ENCODE measurements at regions not wholly inside any gene's neighbourhood (a gene's known extent, or its start where the extent isn't known, plus 50 kb on each side); places are given as distances from the start of the nearest gene placed in this dataset.

DNA sequence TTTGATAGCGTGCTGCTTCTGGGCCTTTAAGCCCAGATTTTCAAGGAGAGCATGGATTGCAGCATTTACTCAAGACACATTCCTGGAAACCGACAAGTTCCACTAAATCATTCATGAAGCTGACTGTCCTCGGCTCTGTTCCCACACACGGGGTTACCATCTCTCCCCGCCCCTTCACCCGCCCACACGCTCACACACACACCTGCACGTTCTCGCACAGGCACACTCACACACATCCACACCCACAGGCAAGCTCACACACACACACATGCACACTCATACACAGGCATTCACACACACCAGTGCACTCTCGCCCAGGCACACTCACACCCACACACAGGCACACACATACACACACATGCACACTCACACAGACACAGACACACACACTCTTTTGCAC lies 150.0 kb upstream of the AGAP1 start:
- H3K4me3 ChIP-seq (replicated peaks in 1 of 3; ENCODE audit: insufficient read depth in 1 of 3, low read depth in 1 of 3, low read length in 3 of 3) = no peak overlapping the region
- H3K36me3 ChIP-seq (ENCODE audit: control insufficient read depth in 2 of 2, extremely low read depth in 1 of 2, insufficient read depth in 2 of 2, low read length in 2 of 2) = no peaks in the 10 kb centered on the region
- ChIA-PET CTCF (no interaction called here), POLR2A (no interaction called here)
- H3K9me1 ChIP-seq (replicated peaks; ENCODE audit: control insufficient read depth, extremely low read depth, insufficient read depth, low read length) = no peaks in the 10 kb centered on the region
- intact Hi-C loops (cut with micrococcal nuclease) (no loop called here), dilution Hi-C loops (cut with MboI; ENCODE audit: extremely low pct_ligation_motif_present, low sequenced_read_pairs) (no loop called here)
- DNase-seq (ENCODE audit: low read depth, low spot score) (no peak), FAIRE-seq (no peak)
- no peak overlapping the region for H3K9ac ChIP-seq (replicated peaks; ENCODE audit: extremely low read depth, insufficient read depth, low read length)
- no peak overlapping the region for H3K4me2 ChIP-seq (ENCODE audit: insufficient read depth, low read length)
- no peak overlapping the region for H2AFZ ChIP-seq (ENCODE audit: low read depth, low read length)
- TF ChIP-seq POLR2AphosphoS5 (IDR thresholded peaks at IDR 0.05; ENCODE audit: insufficient read depth, low read depth, low read length) = no peak
- no peak for TF ChIP-seq JUN (IDR thresholded peaks at IDR 0.05; ENCODE audit: borderline replicate concordance, insufficient read depth, insufficient read length, low read depth)
- no peak for TF ChIP-seq MYC (IDR thresholded peaks at IDR 0.05; ENCODE audit: low read depth, low read length)
- no peak for TF ChIP-seq GATA2 (IDR thresholded peaks at IDR 0.05; ENCODE audit: insufficient read depth, insufficient read length, low read depth, low read length)
- TF ChIP-seq POLR2A (IDR thresholded peaks at IDR 0.05; ENCODE audit: low read depth, low read length) = no peak
- H3K4me1 ChIP-seq (ENCODE audit: control insufficient read depth, extremely low read depth, insufficient read depth, low read length) = no peaks in the 10 kb centered on the region
- H4K20me1 ChIP-seq (replicated peaks; ENCODE audit: control insufficient read depth, extremely low read depth, insufficient read depth, low read length) = no peaks in the 10 kb centered on the region
- no peaks in the 10 kb centered on the region for H3K79me2 ChIP-seq (ENCODE audit: control insufficient read depth, insufficient read depth, low read length)
- H3K27ac ChIP-seq (ENCODE audit: insufficient read depth, low read depth, low read length) = no peak overlapping the region
- no TSS peak for BruUV-seq (replicated peaks)
- no peaks in the 10 kb centered on the region for H3K27me3 ChIP-seq (ENCODE audit: control insufficient read depth in 2 of 2, insufficient read depth in 2 of 2, low read length in 2 of 2)
- H3K9me3 ChIP-seq (replicated peaks; ENCODE audit: control insufficient read depth, insufficient read depth, low read length) = no peaks in the 10 kb centered on the region

DNA sequence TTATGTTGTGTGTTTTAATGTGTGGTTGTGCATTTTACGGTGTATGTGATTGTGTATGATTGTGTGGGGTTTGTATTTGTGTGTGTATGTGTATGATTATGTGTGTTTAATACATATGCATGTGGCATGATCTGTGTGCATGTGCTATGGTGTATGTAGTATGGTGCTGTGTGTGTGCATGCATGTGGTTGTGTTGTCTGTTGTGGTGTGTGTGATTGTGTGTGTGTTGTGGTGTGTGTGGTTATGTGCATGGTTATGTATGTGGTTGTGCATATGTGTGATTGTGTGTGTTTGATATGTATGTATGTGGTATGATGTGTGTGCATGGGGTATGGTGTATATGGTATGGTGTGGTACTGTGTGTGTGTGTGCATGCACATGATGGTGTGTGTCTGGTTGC lies 148.1 kb upstream of the AGAP1 start:
- H3K79me2 ChIP-seq (ENCODE audit: control insufficient read depth, insufficient read depth, low read length) = no peaks in the 10 kb centered on the region
- no peaks in the 10 kb centered on the region for H4K20me1 ChIP-seq (replicated peaks; ENCODE audit: control insufficient read depth, extremely low read depth, insufficient read depth, low read length)
- ChIA-PET POLR2A (no interaction called here), CTCF (no interaction called here)
- H3K27ac ChIP-seq (ENCODE audit: insufficient read depth, low read depth, low read length) = no peak overlapping the region
- FAIRE-seq = no peak
- no peak overlapping the region for H3K4me2 ChIP-seq (ENCODE audit: insufficient read depth, low read length)
- BruUV-seq (replicated peaks) = no TSS peak
- H3K9ac ChIP-seq (replicated peaks; ENCODE audit: extremely low read depth, insufficient read depth, low read length) = no peak overlapping the region
- H2AFZ ChIP-seq (ENCODE audit: low read depth, low read length) = no peak overlapping the region
- no peak for TF ChIP-seq POLR2A (IDR thresholded peaks at IDR 0.05; ENCODE audit: low read depth, low read length)
- TF ChIP-seq, protein P1, sequence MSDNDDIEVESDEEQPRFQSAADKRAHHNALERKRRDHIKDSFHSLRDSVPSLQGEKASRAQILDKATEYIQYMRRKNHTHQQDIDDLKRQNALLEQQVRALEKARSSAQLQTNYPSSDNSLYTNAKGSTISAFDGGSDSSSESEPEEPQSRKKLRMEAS (IDR thresholded peaks at IDR 0.05; ENCODE audit: insufficient read depth, insufficient read length) = no peak
- TF ChIP-seq, protein P2, sequence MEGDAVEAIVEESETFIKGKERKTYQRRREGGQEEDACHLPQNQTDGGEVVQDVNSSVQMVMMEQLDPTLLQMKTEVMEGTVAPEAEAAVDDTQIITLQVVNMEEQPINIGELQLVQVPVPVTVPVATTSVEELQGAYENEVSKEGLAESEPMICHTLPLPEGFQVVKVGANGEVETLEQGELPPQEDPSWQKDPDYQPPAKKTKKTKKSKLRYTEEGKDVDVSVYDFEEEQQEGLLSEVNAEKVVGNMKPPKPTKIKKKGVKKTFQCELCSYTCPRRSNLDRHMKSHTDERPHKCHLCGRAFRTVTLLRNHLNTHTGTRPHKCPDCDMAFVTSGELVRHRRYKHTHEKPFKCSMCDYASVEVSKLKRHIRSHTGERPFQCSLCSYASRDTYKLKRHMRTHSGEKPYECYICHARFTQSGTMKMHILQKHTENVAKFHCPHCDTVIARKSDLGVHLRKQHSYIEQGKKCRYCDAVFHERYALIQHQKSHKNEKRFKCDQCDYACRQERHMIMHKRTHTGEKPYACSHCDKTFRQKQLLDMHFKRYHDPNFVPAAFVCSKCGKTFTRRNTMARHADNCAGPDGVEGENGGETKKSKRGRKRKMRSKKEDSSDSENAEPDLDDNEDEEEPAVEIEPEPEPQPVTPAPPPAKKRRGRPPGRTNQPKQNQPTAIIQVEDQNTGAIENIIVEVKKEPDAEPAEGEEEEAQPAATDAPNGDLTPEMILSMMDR (IDR thresholded peaks at IDR 0.05; ENCODE audit: extremely low read depth in 1 of 2, insufficient read depth in 1 of 2, low read depth in 1 of 2, low read length in 2 of 2) = no peak
- TF ChIP-seq JUN (IDR thresholded peaks at IDR 0.05; ENCODE audit: borderline replicate concordance, insufficient read depth, insufficient read length, low read depth) = no peak
- no peak for TF ChIP-seq POLR2AphosphoS5 (IDR thresholded peaks at IDR 0.05; ENCODE audit: insufficient read depth, low read depth, low read length)
- TF ChIP-seq MYC (IDR thresholded peaks at IDR 0.05; ENCODE audit: low read depth, low read length) = no peak
- TF ChIP-seq EZH2 (IDR thresholded peaks at IDR 0.05; ENCODE audit: borderline replicate concordance, low read depth, low read length, severe bottlenecking) = no peak
- TF ChIP-seq FOS (IDR thresholded peaks at IDR 0.05; ENCODE audit: borderline replicate concordance, insufficient read depth, low read length) = no peak
- TF ChIP-seq GATA2 (IDR thresholded peaks at IDR 0.05; ENCODE audit: insufficient read depth, insufficient read length, low read depth, low read length) = no peak
- H3K4me1 ChIP-seq (ENCODE audit: control insufficient read depth, extremely low read depth, insufficient read depth, low read length) = no peaks in the 10 kb centered on the region
- no peaks in the 10 kb centered on the region for H3K9me1 ChIP-seq (replicated peaks; ENCODE audit: control insufficient read depth, extremely low read depth, insufficient read depth, low read length)
- intact Hi-C loops (cut with micrococcal nuclease) (no loop called here), dilution Hi-C loops (cut with MboI; ENCODE audit: extremely low pct_ligation_motif_present, low sequenced_read_pairs) (no loop called here)
- H3K27me3 ChIP-seq (ENCODE audit: control insufficient read depth in 2 of 2, insufficient read depth in 2 of 2, low read length in 2 of 2) = no peaks in the 10 kb centered on the region
- H3K36me3 ChIP-seq (ENCODE audit: control insufficient read depth in 2 of 2, extremely low read depth in 1 of 2, insufficient read depth in 2 of 2, low read length in 2 of 2) = no peaks in the 10 kb centered on the region
- DNase-seq (ENCODE audit: low read depth, low spot score) = no peak
- no peaks in the 10 kb centered on the region for H3K9me3 ChIP-seq (replicated peaks; ENCODE audit: control insufficient read depth, insufficient read depth, low read length)
- no peak overlapping the region for H3K4me3 ChIP-seq (replicated peaks in 1 of 3; ENCODE audit: insufficient read depth in 1 of 3, low read depth in 1 of 3, low read length in 3 of 3)
